Body of pancreas (tissue), 4 donors: ENCODE measurements at regions not wholly inside any gene's neighbourhood (a gene's known extent, or its start where the extent isn't known, plus 50 kb on each side); places are given as distances from the start of the nearest gene placed in this dataset.

Source experiments
- POLR2A ChIP-seq, 3 donors: fragments of 450-650 bp; IDR thresholded peaks; one replicate each; pipeline ENCODE4 v1.6.1; 2016; ENCODE audit warnings: antibody characterized with exemption in 3 of 3, mild to moderate bottlenecking in 2 of 3
- TF ChIP-seq, protein P1 (sequence below), 7 experiments: fragments of 450-650 bp in 4 of 7; fragments of 200-600 bp in 3 of 7; sonication (generic) in 3 of 7; IDR thresholded peaks; one replicate each; pipeline ENCODE4 v1.5.1; 2016 to 2019; ENCODE audit warnings: antibody characterized with exemption in 7 of 7

- TF ChIP-seq POLR2A (IDR thresholded peaks at IDR 0.05), result no peak
- TF ChIP-seq, protein P1, sequence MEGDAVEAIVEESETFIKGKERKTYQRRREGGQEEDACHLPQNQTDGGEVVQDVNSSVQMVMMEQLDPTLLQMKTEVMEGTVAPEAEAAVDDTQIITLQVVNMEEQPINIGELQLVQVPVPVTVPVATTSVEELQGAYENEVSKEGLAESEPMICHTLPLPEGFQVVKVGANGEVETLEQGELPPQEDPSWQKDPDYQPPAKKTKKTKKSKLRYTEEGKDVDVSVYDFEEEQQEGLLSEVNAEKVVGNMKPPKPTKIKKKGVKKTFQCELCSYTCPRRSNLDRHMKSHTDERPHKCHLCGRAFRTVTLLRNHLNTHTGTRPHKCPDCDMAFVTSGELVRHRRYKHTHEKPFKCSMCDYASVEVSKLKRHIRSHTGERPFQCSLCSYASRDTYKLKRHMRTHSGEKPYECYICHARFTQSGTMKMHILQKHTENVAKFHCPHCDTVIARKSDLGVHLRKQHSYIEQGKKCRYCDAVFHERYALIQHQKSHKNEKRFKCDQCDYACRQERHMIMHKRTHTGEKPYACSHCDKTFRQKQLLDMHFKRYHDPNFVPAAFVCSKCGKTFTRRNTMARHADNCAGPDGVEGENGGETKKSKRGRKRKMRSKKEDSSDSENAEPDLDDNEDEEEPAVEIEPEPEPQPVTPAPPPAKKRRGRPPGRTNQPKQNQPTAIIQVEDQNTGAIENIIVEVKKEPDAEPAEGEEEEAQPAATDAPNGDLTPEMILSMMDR (IDR thresholded peaks at IDR 0.05), result no peak
Observed at GRCh38 chrX:74246524-74246923, 57.5 kb upstream of the ZCCHC13 start.
